ENCODE measurements at regions not wholly inside any gene's neighbourhood (a gene's known extent, or its start where the extent isn't known, plus 50 kb on each side); places are given as distances from the start of the nearest gene placed in this dataset.

DNA sequence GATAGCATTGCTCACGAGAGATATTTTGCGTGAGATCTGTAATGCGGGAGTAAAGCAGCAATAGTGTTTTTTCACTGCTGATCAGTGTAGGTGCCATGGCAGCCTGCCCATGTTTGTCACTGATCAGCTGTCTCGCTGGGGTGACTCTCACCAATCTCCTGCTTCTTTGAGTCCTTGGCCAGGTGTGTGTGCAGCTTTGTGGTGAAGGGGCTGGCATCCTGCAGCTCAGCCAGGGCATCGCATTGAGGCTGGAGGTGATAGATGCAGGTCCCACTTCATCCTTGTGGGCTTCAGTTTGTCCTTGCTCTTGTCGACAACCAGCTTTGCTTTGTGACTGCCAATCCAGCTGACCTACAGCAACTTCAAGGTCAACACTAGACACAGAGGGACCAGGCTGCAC is 258.3 kb upstream of the CXCR4 start:
- no peak overlapping the region for H3K4me2 ChIP-seq (replicated peaks; ENCODE audit: extremely low read depth, low read length, poor library complexity, severe bottlenecking)

DNA sequence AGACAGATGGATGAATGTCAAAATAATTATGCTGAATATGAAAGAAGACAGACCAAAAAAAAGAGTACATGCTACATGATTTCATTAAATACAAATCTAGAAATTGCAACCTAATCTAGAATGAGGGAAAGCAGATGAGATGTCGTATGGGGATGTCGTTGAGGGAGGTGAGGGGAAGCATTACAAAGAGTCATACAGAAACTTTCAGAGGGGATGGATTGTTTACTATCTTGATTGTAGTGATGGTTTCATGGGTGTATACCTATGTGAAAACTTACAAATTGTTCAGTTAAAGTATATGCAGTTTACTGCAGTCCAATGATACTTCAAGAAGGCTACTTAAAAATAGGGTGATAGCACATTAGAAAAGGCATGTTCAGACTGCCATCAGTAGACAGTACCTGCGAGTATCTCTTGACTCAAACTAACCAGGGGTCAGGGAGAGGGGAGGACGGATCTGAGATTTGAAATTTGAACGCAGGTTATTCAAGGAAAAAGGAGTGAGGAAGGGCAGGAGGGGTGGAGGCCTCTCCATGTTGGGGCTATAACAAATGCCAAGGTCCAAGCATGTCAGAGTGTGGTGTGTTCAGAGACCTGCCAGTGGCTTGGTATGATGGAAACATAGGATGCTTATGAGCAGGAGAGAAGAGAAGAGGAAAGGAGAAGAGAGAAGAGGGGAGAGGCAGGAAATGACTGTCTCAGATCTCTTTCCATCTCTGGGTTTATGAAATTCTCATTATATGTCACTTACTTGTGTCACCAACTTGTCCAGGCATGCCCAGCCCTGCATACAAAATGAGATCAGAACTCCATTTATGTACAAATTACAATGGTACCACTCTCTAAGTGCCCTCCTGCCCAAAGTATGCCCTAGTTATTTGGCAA is 257.3 kb upstream of the CXCR4 start:
- Mint-ChIP-seq H3K4me1 (peaks cover 12% of the 10 kb centered on the region), H3K36me3 (no peaks in the 10 kb centered on the region), H3K9me3 (no peaks in the 10 kb centered on the region), H3K4me3 (no peak overlapping the region), H3K27ac (peak overlapping the region in 2 of 7 donors; percentile 1 to 4), H3K27me3 (ENCODE audit: low read depth in 3 of 3) (peaks cover 0 to 2% (median 1%) of the 10 kb centered on the region in 3 donors)
- H3K9ac ChIP-seq (ENCODE audit: insufficient read depth, low read length, poor library complexity, severe bottlenecking): no peak overlapping the region
- peak overlapping the region; percentile 56 for H2AFZ ChIP-seq (ENCODE audit: insufficient read depth, low read depth, low read length, poor library complexity, severe bottlenecking)
- H3K4me3 ChIP-seq (replicated peaks in 1 of 3; ENCODE audit: low read depth in 2 of 3, low read length in 3 of 3): no peak overlapping the region
- TF ChIP-seq, protein P1, sequence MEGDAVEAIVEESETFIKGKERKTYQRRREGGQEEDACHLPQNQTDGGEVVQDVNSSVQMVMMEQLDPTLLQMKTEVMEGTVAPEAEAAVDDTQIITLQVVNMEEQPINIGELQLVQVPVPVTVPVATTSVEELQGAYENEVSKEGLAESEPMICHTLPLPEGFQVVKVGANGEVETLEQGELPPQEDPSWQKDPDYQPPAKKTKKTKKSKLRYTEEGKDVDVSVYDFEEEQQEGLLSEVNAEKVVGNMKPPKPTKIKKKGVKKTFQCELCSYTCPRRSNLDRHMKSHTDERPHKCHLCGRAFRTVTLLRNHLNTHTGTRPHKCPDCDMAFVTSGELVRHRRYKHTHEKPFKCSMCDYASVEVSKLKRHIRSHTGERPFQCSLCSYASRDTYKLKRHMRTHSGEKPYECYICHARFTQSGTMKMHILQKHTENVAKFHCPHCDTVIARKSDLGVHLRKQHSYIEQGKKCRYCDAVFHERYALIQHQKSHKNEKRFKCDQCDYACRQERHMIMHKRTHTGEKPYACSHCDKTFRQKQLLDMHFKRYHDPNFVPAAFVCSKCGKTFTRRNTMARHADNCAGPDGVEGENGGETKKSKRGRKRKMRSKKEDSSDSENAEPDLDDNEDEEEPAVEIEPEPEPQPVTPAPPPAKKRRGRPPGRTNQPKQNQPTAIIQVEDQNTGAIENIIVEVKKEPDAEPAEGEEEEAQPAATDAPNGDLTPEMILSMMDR (IDR thresholded peaks at IDR 0.05): no peak
- H3K27me3 ChIP-seq (ENCODE audit: control insufficient read depth in 2 of 2, insufficient read depth in 2 of 2, low read length in 2 of 2): no peaks in the 10 kb centered on the region
- H3K36me3 ChIP-seq (replicated peaks in 1 of 2; ENCODE audit: control insufficient read depth in 1 of 2, insufficient read depth in 2 of 2, low read length in 2 of 2): no peaks in the 10 kb centered on the region
- H4K20me1 ChIP-seq (ENCODE audit: insufficient read depth, low read length): no peaks in the 10 kb centered on the region
- no peak for DNase-seq
- intact Hi-C loops (cut with micrococcal nuclease): loop anchor here in 1 of 2 donors (5.0 kb wide), 2 partner anchors 48 to 258 kb away; partner anchors contain the start of gene CXCR4
- no peak overlapping the region for H3K27ac ChIP-seq (ENCODE audit: low read depth in 1 of 2, low read length in 2 of 2)
- peaks cover 7 to 8% of the 10 kb centered on the region in 2 donors for H3K4me1 ChIP-seq (ENCODE audit: control insufficient read depth in 1 of 2, insufficient read depth in 2 of 2, low read length in 2 of 2)
- H3K9me3 ChIP-seq (replicated peaks in 1 of 2; ENCODE audit: control insufficient read depth in 1 of 2, insufficient read depth in 1 of 2, low read length in 2 of 2): no peaks in the 10 kb centered on the region
- WGBS (ENCODE audit: insufficient coverage): 79% methylated on average over 3 of the region's 5 CpGs
- H3K4me2 ChIP-seq (replicated peaks; ENCODE audit: extremely low read depth, low read length, poor library complexity, severe bottlenecking): no peak overlapping the region
- no peaks in the 10 kb centered on the region for H3K79me2 ChIP-seq (ENCODE audit: insufficient read depth, low read length)

More for the DNA sequence above, 258.3 kb upstream of the CXCR4 start:
- WGBS (ENCODE audit: insufficient coverage): 97% methylated on average over 6 of the region's 6 CpGs
- Mint-ChIP-seq H3K27me3 (ENCODE audit: low read depth in 3 of 3) (peaks cover 0 to 2% (median 1%) of the 10 kb centered on the region in 3 donors), H3K4me3 (no peak overlapping the region), H3K9me3 (no peaks in the 10 kb centered on the region), H3K27ac (no peak overlapping the region), H3K36me3 (no peaks in the 10 kb centered on the region), H3K4me1 (peaks cover 12% of the 10 kb centered on the region)
- peaks cover 7 to 8% of the 10 kb centered on the region in 2 donors for H3K4me1 ChIP-seq (ENCODE audit: control insufficient read depth in 1 of 2, insufficient read depth in 2 of 2, low read length in 2 of 2)
- no peaks in the 10 kb centered on the region for H3K27me3 ChIP-seq (ENCODE audit: control insufficient read depth in 2 of 2, insufficient read depth in 2 of 2, low read length in 2 of 2)
- H2AFZ ChIP-seq (ENCODE audit: insufficient read depth, low read depth, low read length, poor library complexity, severe bottlenecking): peak overlapping the region; percentile 56
- H3K4me3 ChIP-seq (replicated peaks in 1 of 3; ENCODE audit: low read depth in 2 of 3, low read length in 3 of 3): no peak overlapping the region
- no peak for DNase-seq
- no peaks in the 10 kb centered on the region for H3K36me3 ChIP-seq (replicated peaks in 1 of 2; ENCODE audit: control insufficient read depth in 1 of 2, insufficient read depth in 2 of 2, low read length in 2 of 2)
- no peaks in the 10 kb centered on the region for H4K20me1 ChIP-seq (ENCODE audit: insufficient read depth, low read length)
- no peaks in the 10 kb centered on the region for H3K9me3 ChIP-seq (replicated peaks in 1 of 2; ENCODE audit: control insufficient read depth in 1 of 2, insufficient read depth in 1 of 2, low read length in 2 of 2)
- intact Hi-C loops (cut with micrococcal nuclease): loop anchor here in 1 of 2 donors (5.0 kb wide), 2 partner anchors 49 to 259 kb away; partner anchors contain the start of gene CXCR4
- H3K79me2 ChIP-seq (ENCODE audit: insufficient read depth, low read length): no peaks in the 10 kb centered on the region
- TF ChIP-seq, protein P1 (IDR thresholded peaks at IDR 0.05): no peak
- H3K9ac ChIP-seq (ENCODE audit: insufficient read depth, low read length, poor library complexity, severe bottlenecking): no peak overlapping the region
- no peak overlapping the region for H3K27ac ChIP-seq (ENCODE audit: low read depth in 1 of 2, low read length in 2 of 2)
